VCaP (cell line): ENCODE measurements at regions not wholly inside any gene's neighbourhood (a gene's known extent, or its start where the extent isn't known, plus 50 kb on each side); places are given as distances from the start of the nearest gene placed in this dataset.
"Not testable (repeated sequence)": the region's sequence is repeated elsewhere in the genome, so short reads cannot be mapped to it uniquely, and the experiment has no call there.

Experiments used
- H3K27ac ChIP-seq: fragments of 450-650 bp; 2 replicates; pipeline ENCODE4 v1.5.1; 2017
- TF ChIP-seq, protein P1 (sequence below): fragments of 450-650 bp; conservative IDR thresholded peaks from 2 replicates; pipeline ENCODE4 v1.5.1; 2017; ENCODE audit warnings: mild to moderate bottlenecking, moderate library complexity

DNA sequence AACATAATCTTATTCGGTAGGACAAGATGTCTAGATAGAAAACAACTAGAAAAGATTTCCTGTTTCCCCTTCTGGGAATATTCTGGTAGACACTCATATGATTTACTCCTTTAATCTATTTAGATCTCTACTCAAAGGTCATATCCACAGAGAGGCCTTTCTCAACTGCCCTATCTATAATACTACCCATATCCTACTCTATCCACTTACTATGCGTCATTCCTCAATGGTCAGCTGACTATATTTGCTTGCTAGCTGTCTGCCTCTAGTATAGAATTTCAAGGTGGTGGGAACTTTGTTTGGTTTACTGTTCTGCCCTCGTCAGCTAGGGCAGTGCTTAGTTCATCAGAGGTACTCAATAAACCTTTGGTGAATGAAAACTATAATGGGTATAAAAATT is 157.8 kb upstream of the PKP2 start:
- H3K27ac ChIP-seq, result no peak overlapping the region
- TF ChIP-seq, protein P1, sequence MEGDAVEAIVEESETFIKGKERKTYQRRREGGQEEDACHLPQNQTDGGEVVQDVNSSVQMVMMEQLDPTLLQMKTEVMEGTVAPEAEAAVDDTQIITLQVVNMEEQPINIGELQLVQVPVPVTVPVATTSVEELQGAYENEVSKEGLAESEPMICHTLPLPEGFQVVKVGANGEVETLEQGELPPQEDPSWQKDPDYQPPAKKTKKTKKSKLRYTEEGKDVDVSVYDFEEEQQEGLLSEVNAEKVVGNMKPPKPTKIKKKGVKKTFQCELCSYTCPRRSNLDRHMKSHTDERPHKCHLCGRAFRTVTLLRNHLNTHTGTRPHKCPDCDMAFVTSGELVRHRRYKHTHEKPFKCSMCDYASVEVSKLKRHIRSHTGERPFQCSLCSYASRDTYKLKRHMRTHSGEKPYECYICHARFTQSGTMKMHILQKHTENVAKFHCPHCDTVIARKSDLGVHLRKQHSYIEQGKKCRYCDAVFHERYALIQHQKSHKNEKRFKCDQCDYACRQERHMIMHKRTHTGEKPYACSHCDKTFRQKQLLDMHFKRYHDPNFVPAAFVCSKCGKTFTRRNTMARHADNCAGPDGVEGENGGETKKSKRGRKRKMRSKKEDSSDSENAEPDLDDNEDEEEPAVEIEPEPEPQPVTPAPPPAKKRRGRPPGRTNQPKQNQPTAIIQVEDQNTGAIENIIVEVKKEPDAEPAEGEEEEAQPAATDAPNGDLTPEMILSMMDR, result no peak

DNA sequence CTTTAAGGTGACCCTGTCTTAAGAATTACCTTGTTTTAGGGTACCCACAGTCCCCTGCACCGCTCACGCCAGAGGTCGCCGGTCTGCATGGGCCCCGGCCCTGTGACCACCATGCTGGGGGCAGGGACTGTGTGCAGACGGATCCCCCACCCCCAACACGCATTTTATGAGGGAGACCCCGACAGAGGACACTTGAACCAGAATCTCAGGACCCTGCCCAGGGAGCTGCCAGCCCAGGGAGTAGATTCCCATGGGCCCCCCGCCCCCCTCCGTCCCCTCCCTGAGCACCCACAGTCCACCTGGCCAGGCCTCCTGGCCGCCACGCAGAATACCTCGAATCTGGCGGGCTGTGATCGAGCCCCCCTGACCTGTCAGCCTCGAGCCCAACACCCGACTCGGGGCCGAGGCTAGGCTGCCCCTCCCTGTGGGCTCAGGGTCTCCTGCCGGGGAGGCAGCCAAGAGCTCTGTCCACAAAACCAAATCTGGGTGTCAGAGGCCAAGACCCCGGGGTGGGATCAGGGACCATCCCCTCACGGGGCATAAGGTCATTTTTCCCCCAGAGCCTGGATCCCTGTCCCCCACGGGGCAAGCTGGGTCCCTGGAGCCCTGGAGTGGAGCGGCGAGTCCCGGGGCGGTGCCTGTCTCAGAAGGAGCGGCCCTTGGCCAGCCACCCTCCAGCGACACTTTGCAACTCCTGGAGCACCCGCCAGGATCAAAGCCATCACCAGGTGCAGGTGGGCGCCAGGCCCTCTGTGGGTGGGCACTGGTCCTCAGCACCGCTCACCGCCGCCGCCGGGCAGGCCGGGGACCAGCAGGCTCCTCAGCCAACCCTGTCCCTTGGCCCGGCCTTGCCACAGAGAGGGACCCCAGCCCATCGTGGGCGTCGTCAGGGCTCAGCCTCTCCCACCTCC is 155.8 kb upstream of the PKP2 start:
- TF ChIP-seq, protein P1, result no peak
- H3K27ac ChIP-seq, result no peak overlapping the region

DNA sequence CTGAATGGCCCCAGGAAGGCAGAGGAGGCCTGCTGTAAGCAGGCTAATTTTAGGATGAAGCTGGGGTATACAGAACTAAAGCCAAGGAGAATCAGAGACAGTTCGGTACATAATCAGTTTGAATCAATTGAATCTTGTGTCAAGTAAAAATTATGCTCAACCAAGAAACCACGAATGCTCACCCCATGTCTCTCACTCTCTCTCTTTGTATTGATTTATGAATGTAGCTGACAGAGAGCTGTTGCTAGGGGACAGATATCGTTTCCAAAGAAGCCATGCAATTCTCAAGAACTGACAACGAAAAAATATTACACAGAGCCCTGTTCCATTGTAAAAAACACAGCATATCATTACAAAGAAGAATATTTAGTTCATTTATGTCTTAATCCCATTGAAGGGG is 151.1 kb upstream of the PKP2 start:
- no peak overlapping the region for H3K27ac ChIP-seq
- TF ChIP-seq, protein P1, result no peak

DNA sequence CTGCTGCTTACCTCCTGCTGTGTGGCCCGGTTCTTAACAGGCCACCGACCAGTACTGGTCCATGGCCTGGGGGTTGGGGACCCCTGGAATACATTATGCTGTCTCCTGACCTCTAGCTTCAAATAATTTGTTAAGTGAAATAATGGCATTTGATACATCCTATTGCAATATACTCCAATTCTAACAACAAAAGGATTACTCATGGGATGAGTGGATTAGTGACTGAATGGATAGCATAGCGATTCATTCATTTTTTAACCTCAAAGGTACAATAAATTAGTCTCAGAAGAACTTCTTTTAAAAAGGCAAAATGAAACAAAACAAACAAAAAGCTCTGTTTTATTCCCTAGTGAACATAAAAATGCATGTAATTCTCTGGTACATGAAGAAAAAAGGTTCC is 147.9 kb upstream of the PKP2 start:
- H3K27ac ChIP-seq, result no peak overlapping the region
- TF ChIP-seq, protein P1, result no peak

DNA sequence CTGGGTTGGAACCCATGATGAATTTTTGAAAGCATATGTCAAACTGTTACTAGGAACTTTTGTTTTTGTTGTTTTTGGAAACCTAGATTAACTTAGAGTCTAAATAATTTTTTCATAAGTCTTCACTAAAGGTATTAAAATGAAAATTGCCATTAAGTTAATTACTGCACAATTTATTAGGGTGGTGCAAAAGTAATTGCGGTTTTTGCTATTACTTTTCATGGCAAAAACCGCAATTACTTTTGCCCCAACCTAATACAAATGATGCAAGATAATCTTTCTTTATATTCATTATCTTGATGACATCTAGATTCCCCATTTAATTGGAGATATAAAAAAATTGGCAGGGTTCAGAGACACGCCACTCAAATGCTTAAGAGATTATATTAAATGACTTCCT is 145.0 kb upstream of the PKP2 start:
- no peak overlapping the region for H3K27ac ChIP-seq
- TF ChIP-seq, protein P1, result no peak

DNA sequence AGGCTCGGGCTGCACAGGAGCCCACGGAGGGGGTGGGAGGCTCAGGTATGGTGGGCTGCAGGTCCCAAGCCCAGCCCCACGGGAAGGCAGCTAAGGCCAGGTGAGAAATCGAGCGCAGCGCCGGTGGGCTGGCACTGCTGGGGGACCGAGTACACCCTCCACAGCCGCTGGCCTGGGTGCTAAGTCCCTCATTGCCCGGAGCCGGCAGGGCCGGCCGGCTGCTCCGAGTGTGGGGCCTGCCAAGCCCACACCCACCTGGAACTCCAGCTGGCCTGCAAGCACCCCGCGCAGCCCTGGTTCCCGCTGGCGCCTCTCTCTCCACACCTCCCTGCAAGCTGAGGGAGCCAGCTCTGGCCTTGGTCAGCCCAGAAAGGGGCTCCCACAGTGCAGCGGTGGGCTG is 137.4 kb upstream of the PKP2 start:
- H3K27ac ChIP-seq, result not testable (repeated sequence)

DNA sequence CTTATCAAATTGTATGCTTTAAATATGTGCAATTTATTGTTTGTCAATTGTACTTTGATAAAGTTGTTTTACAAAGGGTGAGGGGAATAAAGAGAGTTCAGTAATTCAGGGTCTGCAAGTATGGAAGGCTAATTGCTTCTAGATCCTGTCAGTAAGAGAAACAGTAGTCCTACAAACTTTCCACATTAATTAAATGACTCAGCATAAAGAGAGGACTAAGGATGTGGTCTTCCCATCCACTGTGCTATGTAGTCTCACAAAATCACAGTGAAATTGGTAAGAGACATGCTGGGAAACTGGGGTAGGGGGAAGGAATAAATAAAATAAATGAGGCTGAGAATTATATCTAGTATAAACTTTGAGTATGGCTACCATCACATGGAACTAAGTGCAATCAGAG is 130.2 kb upstream of the PKP2 start:
- TF ChIP-seq, protein P1, result no peak
- no peak overlapping the region for H3K27ac ChIP-seq

GRCh38 chr12:33022724-33023123 is 126.1 kb upstream of the PKP2 start:
- not testable (repeated sequence) for H3K27ac ChIP-seq

DNA sequence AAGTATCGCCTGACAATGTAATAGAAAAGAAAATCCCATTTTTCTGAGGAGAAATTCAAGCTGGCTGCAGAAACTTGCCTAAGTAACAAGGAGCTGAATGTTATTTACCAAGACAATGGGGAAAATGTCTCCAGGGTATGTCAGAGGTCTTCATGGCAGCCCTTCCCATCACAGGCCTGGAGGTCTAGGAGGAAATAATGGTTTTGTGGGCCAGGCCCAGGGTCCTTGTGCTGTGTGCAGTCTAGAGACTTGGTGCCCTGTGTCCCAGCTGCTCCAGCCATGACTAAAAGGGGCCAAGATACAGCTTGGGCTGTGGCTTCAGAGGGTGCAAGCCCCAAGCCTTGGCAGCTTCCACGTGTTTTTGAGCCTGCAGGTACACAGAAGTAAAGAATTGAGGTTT is 120.5 kb upstream of the PKP2 start:
- not testable (repeated sequence) for H3K27ac ChIP-seq
